IgD-negative memory B cell (primary cell): ENCODE measurements at regions not wholly inside any gene's neighbourhood (a gene's known extent, or its start where the extent isn't known, plus 50 kb on each side); places are given as distances from the start of the nearest gene placed in this dataset.
A peak's percentile ranks its signal among the peaks of the same experiment; 100 is the strongest.
"Not testable (repeated sequence)": the region's sequence is repeated elsewhere in the genome, so short reads cannot be mapped to it uniquely, and the experiment has no call there.

Experiments
- H3K27ac Mint-ChIP-seq, 3 donors: one replicate each; pipeline ENCODE4 v1.8.0; 2020 to 2022; ENCODE audit warnings: mild to moderate bottlenecking in 3 of 3, mixed read lengths in 3 of 3, moderate library complexity in 1 of 3
- H3K27me3 Mint-ChIP-seq: one replicate; pipeline ENCODE4 v1.8.0; 2021; ENCODE audit warnings: mixed read lengths
- H3K36me3 Mint-ChIP-seq: one replicate; pipeline ENCODE4 v1.8.0; 2020; ENCODE audit warnings: mild to moderate bottlenecking, mixed read lengths
- H3K4me1 Mint-ChIP-seq, 3 donors: one replicate each; pipeline ENCODE4 v1.8.0; 2020 to 2022; ENCODE audit warnings: mixed read lengths in 3 of 3, mild to moderate bottlenecking in 1 of 3
- H3K4me3 Mint-ChIP-seq, 4 donors: one replicate each; pipeline ENCODE4 v1.8.0; 2020 to 2022; ENCODE audit warnings: mild to moderate bottlenecking in 4 of 4, mixed read lengths in 4 of 4, moderate library complexity in 3 of 4
- H3K9me3 Mint-ChIP-seq, 3 donors: one replicate each; pipeline ENCODE4 v1.8.0; 2020 to 2021; ENCODE audit warnings: mixed read lengths in 3 of 3, mild to moderate bottlenecking in 1 of 3

- H3K4me1 Mint-ChIP-seq: no peaks in the 10 kb centered on the region
- no peak overlapping the region for H3K4me3 Mint-ChIP-seq
- no peaks in the 10 kb centered on the region for H3K9me3 Mint-ChIP-seq
- H3K36me3 Mint-ChIP-seq: peaks cover 7% of the 10 kb centered on the region
- no peaks in the 10 kb centered on the region for H3K27me3 Mint-ChIP-seq
- H3K27ac Mint-ChIP-seq: no peak overlapping the region
Measured at GRCh38 chr12:104906695-104907094, 51.4 kb downstream of the SLC41A2 start.

GRCh38 chr12:104905446-104905845 is 52.6 kb downstream of the SLC41A2 start:
- not testable (repeated sequence) for H3K4me1 Mint-ChIP-seq, H3K36me3 Mint-ChIP-seq, H3K9me3 Mint-ChIP-seq, H3K27me3 Mint-ChIP-seq, H3K4me3 Mint-ChIP-seq, H3K27ac Mint-ChIP-seq

- no peak overlapping the region for H3K4me3 Mint-ChIP-seq
- H3K27ac Mint-ChIP-seq: peak overlapping the region in 1 of 3 donors; percentile 12
- no peaks in the 10 kb centered on the region for H3K4me1 Mint-ChIP-seq
Measured at GRCh38 chr12:104903648-104904423, 54.3 kb downstream of the SLC41A2 start.

GRCh38 chr12:104902125-104902524 is 56.0 kb downstream of the SLC41A2 start:
- Mint-ChIP-seq H3K4me3 (no peak overlapping the region), H3K27ac (no peak overlapping the region), H3K4me1 (no peaks in the 10 kb centered on the region), H3K9me3 (peaks cover 0 to 10% (median 6%) of the 10 kb centered on the region in 3 donors), H3K36me3 (peaks cover 7% of the 10 kb centered on the region), H3K27me3 (no peaks in the 10 kb centered on the region)

More at GRCh38 chr12:104903648-104904423, 54.3 kb downstream of the SLC41A2 start:
- no peaks in the 10 kb centered on the region for H3K27me3 Mint-ChIP-seq
- peaks cover 0 to 7% (median 6%) of the 10 kb centered on the region in 3 donors for H3K9me3 Mint-ChIP-seq
- H3K36me3 Mint-ChIP-seq: peaks cover 7% of the 10 kb centered on the region

GRCh38 chr12:104896710-104897109 is 61.4 kb downstream of the SLC41A2 start:
- Mint-ChIP-seq H3K9me3 (peaks cover 2 to 10% (median 10%) of the 10 kb centered on the region in 3 donors), H3K4me3 (no peak overlapping the region), H3K36me3 (no peaks in the 10 kb centered on the region), H3K27ac (no peak overlapping the region), H3K4me1 (no peaks in the 10 kb centered on the region), H3K27me3 (no peaks in the 10 kb centered on the region)

GRCh38 chr12:104896146-104896545 is 61.9 kb downstream of the SLC41A2 start:
- Mint-ChIP-seq H3K4me3 (no peak overlapping the region), H3K36me3 (no peaks in the 10 kb centered on the region), H3K4me1 (no peaks in the 10 kb centered on the region), H3K27me3 (no peaks in the 10 kb centered on the region), H3K27ac (no peak overlapping the region), H3K9me3 (peaks cover 2 to 10% (median 10%) of the 10 kb centered on the region in 3 donors)

- Mint-ChIP-seq H3K27ac (no peak overlapping the region), H3K4me1 (peaks cover 0 to 4% (median 2%) of the 10 kb centered on the region in 3 donors), H3K27me3 (no peaks in the 10 kb centered on the region), H3K4me3 (no peak overlapping the region), H3K9me3 (peaks cover 2 to 10% (median 10%) of the 10 kb centered on the region in 3 donors), H3K36me3 (no peaks in the 10 kb centered on the region)
Measured at GRCh38 chr12:104895415-104895814, 62.7 kb downstream of the SLC41A2 start.

GRCh38 chr12:104890476-104891096 is 67.5 kb downstream of the SLC41A2 start:
- Mint-ChIP-seq H3K27me3 (no peaks in the 10 kb centered on the region), H3K36me3 (no peaks in the 10 kb centered on the region), H3K27ac (no peak overlapping the region), H3K4me3 (no peak overlapping the region), H3K4me1 (peaks cover 3 to 8% (median 7%) of the 10 kb centered on the region in 3 donors), H3K9me3 (peaks cover 0 to 5% (median 2%) of the 10 kb centered on the region in 3 donors)

- H3K27ac Mint-ChIP-seq: no peak overlapping the region
- H3K27me3 Mint-ChIP-seq: no peaks in the 10 kb centered on the region
- H3K4me3 Mint-ChIP-seq: no peak overlapping the region
- H3K4me1 Mint-ChIP-seq: peaks cover 3 to 8% (median 7%) of the 10 kb centered on the region in 3 donors
- peaks cover 0 to 5% (median 2%) of the 10 kb centered on the region in 3 donors for H3K9me3 Mint-ChIP-seq
- H3K36me3 Mint-ChIP-seq: no peaks in the 10 kb centered on the region
Measured at GRCh38 chr12:104889735-104890134, 68.4 kb downstream of the SLC41A2 start.

- peaks cover 0 to 5% (median 2%) of the 10 kb centered on the region in 3 donors for H3K9me3 Mint-ChIP-seq
Measured at GRCh38 chr12:104888892-104889291, 69.2 kb downstream of the SLC41A2 start.

GRCh38 chr12:104888481-104888880 is 69.6 kb downstream of the SLC41A2 start:
- H3K27ac Mint-ChIP-seq: no peak overlapping the region
- H3K9me3 Mint-ChIP-seq: peaks cover 0 to 3% (median 2%) of the 10 kb centered on the region in 3 donors
- H3K4me1 Mint-ChIP-seq: peaks cover 3 to 8% (median 7%) of the 10 kb centered on the region in 3 donors
- H3K27me3 Mint-ChIP-seq: no peaks in the 10 kb centered on the region
- no peak overlapping the region for H3K4me3 Mint-ChIP-seq
- no peaks in the 10 kb centered on the region for H3K36me3 Mint-ChIP-seq

More at GRCh38 chr12:104888892-104889291, 69.2 kb downstream of the SLC41A2 start:
- Mint-ChIP-seq H3K27ac (peak overlapping the region in 1 of 3 donors; percentile 5), H3K27me3 (no peaks in the 10 kb centered on the region), H3K4me3 (no peak overlapping the region), H3K36me3 (no peaks in the 10 kb centered on the region), H3K4me1 (peaks cover 3 to 8% (median 7%) of the 10 kb centered on the region in 3 donors)

- H3K4me1 Mint-ChIP-seq: peaks cover 3 to 8% (median 7%) of the 10 kb centered on the region in 3 donors
- H3K4me3 Mint-ChIP-seq: no peak overlapping the region
- H3K36me3 Mint-ChIP-seq: peaks cover 1% of the 10 kb centered on the region
- no peaks in the 10 kb centered on the region for H3K27me3 Mint-ChIP-seq
- H3K27ac Mint-ChIP-seq: no peak overlapping the region
- H3K9me3 Mint-ChIP-seq: no peaks in the 10 kb centered on the region
Measured at GRCh38 chr12:104887452-104887851, 70.6 kb downstream of the SLC41A2 start.

- Mint-ChIP-seq H3K4me3 (no peak overlapping the region), H3K27me3 (no peaks in the 10 kb centered on the region), H3K9me3 (no peaks in the 10 kb centered on the region), H3K27ac (no peak overlapping the region), H3K36me3 (peaks cover 1% of the 10 kb centered on the region), H3K4me1 (peaks cover 3 to 8% (median 7%) of the 10 kb centered on the region in 3 donors)
Measured at GRCh38 chr12:104886418-104887401, 71.4 kb downstream of the SLC41A2 start.

- H3K27ac Mint-ChIP-seq, H3K36me3 Mint-ChIP-seq, H3K9me3 Mint-ChIP-seq, H3K27me3 Mint-ChIP-seq, H3K4me1 Mint-ChIP-seq: not testable (repeated sequence)
- peak overlapping the region in 1 of 4 donors; percentile 9 for H3K4me3 Mint-ChIP-seq
Measured at GRCh38 chr12:104878858-104879257, 79.2 kb downstream of the SLC41A2 start.
